Glomerular endothelial cell (primary cell): ENCODE measurements at regions not wholly inside any gene's neighbourhood (a gene's known extent, or its start where the extent isn't known, plus 50 kb on each side); places are given as distances from the start of the nearest gene placed in this dataset.

Experiments
- DNase-seq: peaks from one replicate; pipeline ENCODE4 v3.0.0-alpha.2; 2011; ENCODE audit warnings: low read depth, low spot score; ENCODE audit errors: extremely low read depth

GRCh38 chr4:96295143-96295741, 455.3 kb downstream of the PDHA2 start:
- DNase-seq = no peak

- DNase-seq = no peak
Observed at GRCh38 chr4:96301715-96302114, 461.8 kb downstream of the PDHA2 start.

DNA sequence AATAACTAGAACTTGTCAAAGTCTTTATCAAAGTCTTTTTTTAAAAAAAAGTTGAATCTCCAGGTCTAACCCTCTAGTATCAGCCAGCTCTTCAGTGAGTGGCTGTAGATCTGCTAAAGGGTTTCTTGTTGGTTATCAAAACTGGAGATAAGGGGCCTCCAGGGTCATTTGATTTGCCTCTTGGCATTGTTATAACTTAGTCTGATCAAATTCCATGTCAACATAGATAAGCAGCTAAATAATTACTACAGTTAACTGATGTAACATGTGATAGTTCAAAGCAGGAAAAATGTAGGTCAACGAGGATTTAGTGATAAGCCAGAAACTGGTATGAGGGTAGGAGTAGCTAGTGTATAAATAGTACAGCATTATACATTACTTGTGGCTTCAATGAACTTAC, 465.1 kb downstream of the PDHA2 start:
- no peak for DNase-seq

DNA sequence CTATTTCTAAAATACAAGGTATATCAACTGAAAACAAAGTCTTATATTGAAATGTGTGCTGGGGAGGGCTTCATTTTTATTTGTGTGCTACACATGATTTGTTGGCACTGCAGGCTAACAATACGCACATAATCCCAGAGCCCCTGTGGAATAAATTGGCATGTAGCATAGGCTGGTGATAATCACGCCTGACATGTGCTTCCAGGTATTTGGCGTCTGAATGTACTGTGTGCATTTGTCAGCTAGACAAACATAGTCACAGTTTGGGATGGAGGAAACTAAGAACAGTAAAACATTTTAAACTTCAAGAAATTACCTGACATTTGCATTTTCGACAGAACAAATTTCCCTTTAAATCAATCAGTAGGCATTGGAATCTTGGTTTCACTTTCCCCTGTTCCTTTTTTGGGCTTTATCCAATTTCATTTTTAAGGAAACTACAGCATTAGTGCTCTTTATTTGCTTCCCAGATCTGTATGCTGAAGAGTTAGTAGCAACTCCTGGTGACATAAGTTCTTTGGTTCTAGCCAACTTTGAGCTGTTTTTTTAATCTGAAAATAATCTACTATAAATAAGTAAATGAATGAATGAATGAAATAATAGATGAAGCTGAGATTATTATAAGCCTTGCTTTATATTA, 472.3 kb downstream of the PDHA2 start:
- no peak for DNase-seq

DNA sequence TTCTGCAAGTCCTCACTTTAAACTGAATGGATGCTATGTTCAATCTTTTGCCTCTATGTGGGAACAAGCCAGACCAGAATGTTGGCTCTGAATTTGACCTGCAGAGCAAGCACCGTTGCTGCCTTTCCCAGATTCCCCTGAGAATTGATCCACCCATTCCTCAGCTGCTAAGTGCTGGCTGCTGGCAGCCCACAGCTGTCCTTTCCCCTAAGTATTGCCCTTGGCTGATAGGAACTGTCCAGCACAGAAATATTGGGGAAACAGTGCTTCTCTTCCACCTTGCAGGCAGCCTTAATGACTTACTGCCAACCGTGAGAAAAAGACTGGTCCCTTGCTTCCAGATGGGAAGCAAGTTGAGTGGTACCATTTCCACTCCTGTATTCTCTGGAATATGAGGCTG, 475.9 kb downstream of the PDHA2 start:
- DNase-seq = no peak

- DNase-seq = no peak
Observed at GRCh38 chr4:96316776-96317175, 476.9 kb downstream of the PDHA2 start.

DNA sequence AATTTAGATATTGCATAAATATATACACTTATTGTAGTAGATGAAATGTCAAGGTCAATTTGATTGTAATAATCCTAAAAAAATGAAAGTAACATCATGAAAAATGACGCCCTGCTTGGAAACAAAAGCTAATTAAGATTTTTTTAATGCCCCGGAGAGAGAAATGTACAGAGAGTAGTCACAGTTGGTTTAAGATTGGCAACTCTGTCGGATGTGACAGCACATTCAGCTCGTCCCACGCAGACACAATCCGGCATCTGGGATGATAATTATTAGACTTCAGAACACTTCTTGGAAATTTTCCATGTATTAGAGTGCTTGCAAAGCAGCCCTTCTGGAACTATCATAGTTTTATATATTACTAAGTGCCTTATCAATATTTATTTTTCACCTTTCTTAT, 478.0 kb downstream of the PDHA2 start:
- no peak for DNase-seq

GRCh38 chr4:96326846-96327245, 487.0 kb downstream of the PDHA2 start:
- no peak for DNase-seq

DNA sequence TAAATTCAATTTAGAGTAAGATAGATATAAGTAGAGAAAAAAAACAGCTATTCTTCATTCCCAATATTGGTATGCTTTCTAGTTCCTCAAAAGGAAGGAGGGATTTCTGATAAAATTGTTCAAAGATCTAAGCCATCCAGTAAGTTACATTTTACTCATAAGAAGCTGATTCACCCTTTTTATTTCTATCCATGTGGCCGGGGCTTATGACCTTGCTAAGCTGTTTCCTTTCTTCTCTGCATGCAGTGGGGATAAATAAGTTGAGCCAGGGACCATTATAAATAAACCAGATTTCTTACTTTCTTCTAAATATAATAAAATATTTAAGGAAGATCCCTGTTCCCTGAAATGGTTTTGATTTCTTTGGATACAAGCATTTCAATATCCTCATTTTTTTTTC, 502.3 kb downstream of the PDHA2 start:
- DNase-seq = no peak

DNA sequence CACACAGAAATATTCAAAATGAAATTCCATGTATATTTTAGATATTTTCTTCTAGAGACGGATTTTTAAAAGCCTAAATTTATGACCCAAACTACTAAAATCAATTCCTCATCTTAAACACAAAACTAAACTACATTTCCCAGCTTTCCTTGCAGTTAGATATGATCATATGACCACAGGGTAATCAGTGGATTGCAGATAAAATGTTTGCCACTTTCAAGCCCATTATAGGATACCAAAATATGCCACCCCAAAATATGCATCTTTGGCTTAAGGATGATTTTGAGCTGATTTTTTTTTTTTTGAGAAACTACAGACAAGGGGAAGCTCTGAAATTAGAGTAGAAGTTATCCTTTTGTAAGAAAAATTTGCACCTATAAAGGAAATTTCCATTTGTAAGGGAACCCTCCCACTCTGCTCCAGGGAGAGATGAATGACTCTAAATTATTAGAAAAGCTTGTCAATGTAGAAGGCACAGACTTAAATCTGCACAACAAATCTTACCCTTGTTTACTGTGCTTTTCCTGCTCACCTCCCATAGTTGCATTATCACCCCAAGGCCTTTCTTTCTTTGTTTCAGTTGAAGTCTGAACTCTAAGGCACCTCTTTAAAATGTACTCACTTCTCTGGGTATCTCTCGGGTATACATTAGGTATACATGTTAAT, 503.0 kb downstream of the PDHA2 start:
- no peak for DNase-seq

GRCh38 chr4:96343836-96344235, 503.9 kb downstream of the PDHA2 start:
- no peak for DNase-seq

GRCh38 chr4:96347582-96347981, 507.7 kb downstream of the PDHA2 start:
- DNase-seq = peak; percentile 81

GRCh38 chr4:96352051-96352517, 512.2 kb downstream of the PDHA2 start:
- no peak for DNase-seq

GRCh38 chr4:96354036-96354712, 514.3 kb downstream of the PDHA2 start:
- no peak for DNase-seq

- no peak for DNase-seq
Observed at GRCh38 chr4:96355414-96355813, 515.5 kb downstream of the PDHA2 start.

GRCh38 chr4:96356591-96357370, 516.9 kb downstream of the PDHA2 start:
- DNase-seq = no peak

GRCh38 chr4:96366632-96367031, 526.7 kb downstream of the PDHA2 start:
- no peak for DNase-seq

GRCh38 chr4:96375367-96375766, 535.5 kb downstream of the PDHA2 start:
- DNase-seq = no peak

DNA sequence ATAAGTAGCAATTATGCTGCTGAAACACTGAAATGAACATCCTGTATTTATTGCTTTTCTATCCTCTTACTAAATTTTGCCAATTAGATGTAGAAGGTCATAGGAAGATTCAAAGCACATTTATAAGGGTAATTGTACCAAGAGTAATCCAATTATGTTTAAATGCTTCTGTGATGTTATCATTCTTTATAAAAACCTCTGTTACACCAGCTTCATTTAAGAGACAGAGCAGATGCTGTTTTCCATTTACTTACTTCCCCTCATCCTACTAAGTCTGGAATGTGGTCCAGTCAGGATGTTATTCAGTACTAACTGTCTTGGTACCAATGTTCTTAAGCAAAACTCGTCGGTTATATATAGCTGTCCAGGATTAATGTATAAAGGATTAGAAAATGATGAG, 539.6 kb downstream of the PDHA2 start:
- DNase-seq = no peak

DNA sequence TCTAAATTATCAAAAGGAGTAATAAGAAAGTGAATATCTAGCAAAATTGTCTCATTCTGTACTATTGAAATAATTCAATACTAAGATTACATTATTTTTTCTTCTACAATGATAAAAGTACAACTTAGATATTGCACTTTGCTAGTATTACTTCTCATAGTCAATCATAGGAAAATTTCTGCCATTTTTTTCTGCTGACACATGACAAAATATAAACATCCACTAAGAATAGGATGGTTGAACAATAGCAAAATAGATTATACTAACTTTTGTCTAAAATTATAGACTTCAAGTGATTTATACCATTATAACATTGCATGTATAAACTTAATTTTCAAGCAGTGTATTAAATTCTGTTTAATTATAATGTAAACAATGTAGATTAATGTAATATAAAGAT, 540.2 kb downstream of the PDHA2 start:
- no peak for DNase-seq

- no peak for DNase-seq
Observed at GRCh38 chr4:96383349-96383748, 543.5 kb downstream of the PDHA2 start.
